Ureter (tissue), 1 donor: ENCODE measurements at regions not wholly inside any gene's neighbourhood (a gene's known extent, or its start where the extent isn't known, plus 50 kb on each side); places are given as distances from the start of the nearest gene placed in this dataset.

Experiments used
- DNase-seq: peaks from one replicate; pipeline ENCODE4 v3.0.0-alpha.2; 2020; ENCODE audit warnings: low spot score
- donor health status: DM: yes; HTN: yes; CAD: no.

DNA sequence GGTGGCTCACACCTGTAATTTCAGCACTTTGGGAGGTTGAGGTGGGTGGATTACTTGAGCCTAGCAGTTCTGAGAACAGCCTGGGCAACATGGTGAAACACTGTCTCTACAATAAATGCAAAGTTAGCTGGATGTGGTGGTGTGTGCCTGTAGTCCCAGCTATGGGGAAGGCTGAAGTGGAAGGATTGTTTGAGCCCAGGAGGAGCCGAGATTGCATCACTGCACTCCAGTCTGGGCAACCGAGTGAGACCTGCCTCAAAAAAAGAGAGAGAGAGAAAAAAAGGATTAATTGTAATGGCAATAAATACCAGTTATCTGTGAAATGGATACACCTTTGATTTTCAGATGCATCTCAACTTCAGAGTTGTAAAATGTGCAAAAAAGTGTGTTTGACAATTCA, 58.8 kb downstream of the SPRY1 start:
- no peak for DNase-seq

DNA sequence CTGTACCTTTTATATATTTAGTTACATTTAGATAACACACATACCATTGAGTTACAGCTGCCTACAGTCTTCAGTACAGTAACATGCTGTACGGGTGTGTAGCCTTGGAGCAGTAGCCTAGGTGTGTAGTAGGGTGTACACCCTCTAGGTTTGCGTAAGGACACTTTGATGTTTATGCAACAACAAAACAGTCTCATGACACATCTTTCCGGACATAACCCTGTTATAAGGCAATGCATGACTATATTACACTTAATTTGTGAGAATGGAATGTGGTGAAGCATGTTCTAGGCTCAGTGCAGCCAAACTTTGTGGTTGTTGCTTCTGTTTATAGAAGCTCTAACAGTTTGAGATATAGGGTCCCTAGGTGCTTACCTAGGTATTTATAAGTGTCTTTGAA, 65.4 kb downstream of the SPRY1 start:
- no peak for DNase-seq

DNA sequence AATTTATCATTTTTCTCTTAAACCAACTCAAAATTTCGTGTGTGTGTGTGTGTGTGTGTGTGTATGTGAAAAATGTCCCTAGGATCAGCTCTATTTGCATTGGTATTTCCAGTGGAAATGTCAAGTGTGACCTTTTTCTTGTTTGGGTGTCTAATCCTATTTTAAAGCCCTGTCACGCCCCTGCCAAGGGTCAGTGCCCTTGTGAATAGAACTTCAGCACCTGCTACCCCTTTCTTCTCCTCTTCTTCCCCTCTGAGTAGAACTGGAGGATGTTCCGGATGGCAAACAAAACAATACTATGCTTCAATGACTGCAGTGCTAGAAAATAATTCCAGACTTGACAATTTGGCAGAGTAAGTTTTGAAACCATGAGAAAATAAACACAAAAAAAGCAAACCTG, 67.3 kb downstream of the SPRY1 start:
- DNase-seq: no peak

DNA sequence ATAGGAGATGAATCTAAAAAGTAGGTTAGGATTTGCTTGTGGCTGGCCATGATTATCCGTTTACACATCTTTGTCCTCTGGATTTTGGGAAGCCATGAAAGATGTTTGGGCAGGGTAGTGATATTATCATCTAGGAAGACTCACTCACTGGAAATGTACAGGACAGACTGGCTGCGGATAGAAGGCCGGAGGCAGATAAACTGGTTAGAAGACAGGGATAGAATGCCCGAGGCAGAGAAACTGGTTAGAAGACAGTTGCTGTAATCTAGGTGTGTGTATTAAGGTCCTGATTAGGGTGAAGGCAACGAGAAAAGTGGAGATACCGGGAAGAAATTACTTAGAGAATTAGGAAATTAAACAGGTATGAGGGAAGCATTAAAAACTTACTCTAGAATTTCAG, 68.8 kb downstream of the SPRY1 start:
- no peak for DNase-seq

DNA sequence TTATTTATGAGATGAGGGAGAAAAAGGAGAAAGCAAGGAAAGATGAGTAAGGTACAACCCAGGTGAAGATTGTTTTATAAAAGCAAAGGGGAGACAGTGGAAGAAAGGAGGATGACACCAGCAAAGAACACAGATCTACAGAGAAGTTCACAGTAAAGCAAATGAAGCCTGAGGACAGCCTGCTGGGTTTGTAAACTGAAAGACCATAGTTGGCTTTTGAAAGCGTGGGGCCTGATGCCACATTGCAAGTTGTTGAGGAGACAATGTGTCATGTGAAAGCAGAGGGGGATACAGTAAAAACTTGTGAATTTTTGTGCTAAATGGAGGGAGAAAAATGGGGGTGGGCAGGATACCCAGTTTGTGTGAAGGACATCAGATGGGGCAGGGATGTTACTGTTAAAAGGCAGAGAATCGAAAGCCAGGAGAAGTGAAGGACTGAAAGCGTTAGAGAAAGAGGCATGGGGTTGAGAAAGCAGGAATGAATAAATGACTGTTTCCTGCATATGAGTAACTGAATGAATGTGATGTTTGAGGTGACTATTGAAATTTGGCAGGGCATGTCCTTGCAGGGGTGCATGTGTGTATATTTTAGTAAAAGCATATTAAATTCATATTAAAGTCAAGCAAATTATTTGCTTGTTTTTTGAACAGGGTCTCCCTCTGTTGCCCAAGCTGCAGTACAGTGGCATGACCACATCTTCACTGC, 69.6 kb downstream of the SPRY1 start:
- DNase-seq: no peak

DNA sequence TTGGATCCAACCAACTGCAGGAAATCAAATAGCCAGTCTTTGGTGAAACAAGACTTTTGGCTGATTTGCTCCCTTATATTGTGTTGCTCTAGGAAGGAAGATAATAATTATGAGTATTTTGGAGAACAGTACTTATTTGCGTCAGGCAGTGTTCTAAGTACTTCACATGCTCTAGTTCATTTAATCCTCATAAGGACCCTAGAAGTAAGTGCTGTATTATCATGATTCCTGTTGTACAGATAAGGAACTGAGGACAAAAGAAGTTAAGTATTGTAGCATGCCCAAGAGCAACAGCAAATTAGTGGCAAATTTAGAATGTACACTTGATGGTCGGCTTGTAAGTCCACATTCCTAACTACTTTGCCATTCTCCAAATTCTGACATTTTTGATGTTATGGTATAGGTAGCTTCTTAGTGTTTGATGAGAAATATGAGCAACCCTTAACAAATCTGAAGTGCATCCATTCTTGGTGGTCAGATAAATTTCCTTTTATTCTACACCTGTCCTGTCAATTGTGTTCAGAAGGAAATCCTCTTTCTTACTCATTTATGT, 72.0 kb downstream of the SPRY1 start:
- no peak for DNase-seq

DNA sequence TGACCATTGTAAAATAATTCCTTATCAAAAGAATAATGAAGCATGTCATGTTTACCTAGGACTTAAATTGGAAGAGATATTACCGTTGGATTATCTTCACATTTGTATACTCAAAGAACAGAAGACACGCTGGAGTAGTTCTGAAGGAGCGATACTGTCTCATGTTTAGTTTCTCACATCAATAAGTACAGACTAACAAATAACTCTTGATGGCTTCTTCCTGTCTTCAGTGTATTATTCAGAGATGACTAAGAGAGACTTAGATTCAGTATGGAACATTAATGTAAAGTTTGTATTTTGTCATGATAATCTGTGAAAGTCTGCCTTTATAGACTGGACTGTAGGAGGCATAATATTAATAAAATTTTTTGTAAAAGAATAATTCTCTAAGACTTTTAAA, 72.7 kb downstream of the SPRY1 start:
- no peak for DNase-seq

DNA sequence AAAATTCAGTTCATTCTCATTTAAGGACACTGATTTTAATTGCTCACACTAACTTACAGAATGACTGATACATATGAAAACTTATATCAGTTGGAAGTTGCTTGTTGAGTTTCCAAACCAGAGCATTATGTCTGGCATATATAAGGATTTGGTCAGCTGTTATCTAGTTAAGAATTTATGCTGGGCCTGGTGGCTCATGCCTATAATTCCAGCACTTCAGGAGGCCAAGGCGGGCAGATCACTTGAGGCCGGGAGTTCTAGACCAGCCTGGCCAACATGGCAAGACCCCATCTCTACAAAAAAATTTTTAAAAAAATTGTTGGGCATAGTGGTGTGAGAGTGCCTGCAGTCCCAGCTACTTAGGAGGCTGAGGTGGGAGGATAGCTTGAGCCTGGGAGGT, 73.1 kb downstream of the SPRY1 start:
- DNase-seq: no peak

DNA sequence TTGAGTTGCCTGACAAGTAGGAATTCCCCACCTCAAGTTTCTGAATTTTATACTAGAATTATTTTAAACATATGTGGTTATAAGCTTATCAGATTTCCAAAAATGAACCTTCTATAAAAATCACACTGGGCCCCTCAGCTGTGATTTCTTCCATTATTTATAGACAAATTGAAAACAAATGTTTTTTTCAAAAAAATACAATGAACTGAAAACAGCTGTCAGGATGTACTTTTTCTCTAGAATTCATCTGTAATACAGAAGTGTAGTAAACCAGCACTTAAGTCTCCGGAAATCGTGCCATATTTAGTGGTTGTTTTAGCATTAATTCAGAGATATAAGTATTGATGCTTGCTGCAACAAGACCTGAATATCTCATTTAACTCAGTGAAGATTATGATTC, 74.0 kb downstream of the SPRY1 start:
- no peak for DNase-seq

DNA sequence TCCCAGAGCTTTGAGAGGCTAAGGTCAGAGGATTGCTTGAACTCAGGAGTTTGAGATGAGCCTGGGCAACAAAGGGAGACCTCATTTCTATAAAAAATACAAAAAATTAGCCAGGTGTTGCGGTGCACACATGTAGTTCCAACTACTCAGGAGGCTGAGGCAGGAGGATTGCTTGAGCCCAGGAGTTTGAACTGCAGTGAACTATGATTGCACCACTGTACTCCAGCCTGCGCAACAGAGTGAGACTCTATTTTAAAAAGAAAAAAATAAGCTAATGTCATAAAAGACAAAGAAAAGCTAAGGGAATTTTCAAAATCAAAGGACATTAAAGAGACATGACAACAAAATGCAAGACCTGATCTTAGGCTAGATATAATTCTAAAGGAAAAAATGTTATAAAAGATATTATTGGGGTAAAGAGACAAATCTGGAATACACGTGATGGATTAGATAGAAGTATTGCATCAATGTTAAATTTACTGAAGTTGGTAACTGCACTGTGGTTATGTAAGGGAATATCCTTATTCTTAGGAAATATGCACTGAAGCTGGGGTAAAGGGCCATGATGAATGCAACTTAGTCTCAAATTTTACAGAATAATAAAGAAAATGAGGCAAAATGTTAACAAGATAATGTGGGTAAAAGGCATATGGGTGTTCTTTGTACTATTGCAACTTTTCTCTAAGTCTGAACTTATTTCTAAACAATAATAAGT, 75.2 kb downstream of the SPRY1 start:
- DNase-seq: no peak

DNA sequence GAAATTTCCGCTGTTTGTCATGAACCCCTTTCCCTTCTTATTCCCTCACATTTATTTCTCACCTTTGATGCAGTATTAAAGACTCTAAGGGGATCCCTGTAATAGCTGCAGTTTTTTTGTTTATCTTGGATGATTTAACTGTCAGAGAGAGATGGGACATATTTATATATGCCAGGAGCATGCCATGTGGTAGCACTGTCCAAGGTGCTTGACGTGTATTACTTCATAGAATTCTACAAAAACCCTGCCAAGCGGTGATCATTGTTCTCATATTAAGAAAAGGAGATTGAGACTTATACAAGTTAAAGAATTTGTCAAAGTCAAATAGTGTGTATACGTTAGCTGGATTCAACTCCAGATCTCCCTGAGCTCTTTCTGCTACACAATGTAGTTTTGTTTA, 78.2 kb downstream of the SPRY1 start:
- no peak for DNase-seq

DNA sequence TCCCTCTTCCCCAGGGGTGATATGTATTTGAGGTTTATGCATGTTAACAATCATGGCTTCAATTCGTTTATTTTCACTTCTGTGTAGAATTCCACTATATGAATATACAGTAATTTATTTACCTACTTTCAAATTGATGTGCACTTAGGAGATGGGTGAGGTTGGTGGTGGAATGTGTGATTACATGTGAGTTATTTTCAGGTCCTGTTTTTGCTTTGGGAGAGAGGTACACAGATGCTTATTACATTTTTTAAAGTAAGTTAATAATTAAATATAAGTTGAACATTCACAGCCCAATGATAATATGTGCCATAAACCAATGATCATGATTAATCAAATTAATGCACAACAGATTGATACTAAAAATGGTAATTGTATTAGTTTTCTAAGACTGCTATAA, 79.5 kb downstream of the SPRY1 start:
- no peak for DNase-seq

DNA sequence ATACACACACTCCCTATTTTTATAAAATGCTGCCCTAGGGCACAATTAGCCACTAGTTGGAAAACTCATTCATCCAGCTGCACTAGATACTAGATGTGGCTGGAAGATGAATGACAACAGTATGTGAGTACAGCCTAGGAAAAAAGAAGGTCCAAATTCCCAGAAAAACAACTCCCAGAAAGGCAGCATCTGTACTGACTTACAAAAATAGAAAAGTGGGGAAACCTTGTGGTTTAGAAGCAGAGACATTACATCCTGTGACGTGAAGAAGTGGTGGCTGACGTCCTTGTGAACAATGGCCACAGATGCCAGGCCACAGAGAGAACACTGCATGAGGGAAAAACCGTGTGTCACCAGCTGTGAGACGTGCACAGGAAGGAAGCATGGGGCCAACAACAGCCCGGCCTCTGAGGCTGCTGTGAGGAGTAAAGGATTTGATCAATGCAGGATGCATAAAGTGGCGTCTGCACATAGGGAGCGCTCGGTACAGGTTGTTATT, 81.2 kb downstream of the SPRY1 start:
- no peak for DNase-seq

DNA sequence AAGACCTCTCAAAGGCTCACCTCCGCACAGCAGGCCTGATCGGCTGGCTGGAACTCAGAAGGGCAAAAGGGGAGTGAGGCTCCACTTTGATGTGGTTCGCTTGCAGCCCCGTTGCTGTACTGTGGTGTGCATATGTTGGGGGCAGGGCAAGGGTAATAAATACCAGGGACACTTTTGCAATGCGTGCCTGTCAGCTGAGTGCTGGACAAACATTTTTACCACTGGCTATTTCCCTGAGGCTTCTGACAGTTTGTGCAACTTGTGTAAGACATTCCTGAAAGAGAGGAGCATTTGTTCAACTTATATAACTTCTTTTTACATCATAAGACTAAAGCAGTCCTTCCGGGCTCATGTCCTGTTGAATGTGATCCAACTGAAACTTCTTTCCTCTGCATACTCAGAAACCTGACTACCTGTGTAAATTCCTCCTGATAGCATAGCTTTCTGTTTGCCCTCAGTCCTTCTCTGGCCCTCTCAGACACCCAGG, 82.3 kb downstream of the SPRY1 start:
- DNase-seq: peak; percentile 63

DNA sequence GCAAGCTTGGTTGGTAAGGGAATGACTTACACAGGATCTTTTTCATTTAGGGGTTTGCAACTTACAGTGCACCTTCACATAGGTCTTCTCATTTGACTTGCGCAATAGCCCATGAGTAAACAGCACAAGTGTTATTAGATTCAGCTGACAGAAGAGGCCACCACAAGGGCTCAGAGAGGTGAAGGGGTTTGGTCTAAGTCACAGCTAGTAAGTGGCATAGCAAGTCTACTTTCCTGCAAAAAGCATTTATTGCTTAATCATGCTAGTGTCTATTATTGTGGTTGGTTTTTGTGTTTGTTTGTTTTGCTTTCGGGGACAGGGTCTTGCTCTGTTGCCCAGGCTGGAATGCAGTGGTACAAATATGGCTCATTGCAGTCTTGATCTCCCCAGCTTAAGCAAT, 83.3 kb downstream of the SPRY1 start:
- no peak for DNase-seq

DNA sequence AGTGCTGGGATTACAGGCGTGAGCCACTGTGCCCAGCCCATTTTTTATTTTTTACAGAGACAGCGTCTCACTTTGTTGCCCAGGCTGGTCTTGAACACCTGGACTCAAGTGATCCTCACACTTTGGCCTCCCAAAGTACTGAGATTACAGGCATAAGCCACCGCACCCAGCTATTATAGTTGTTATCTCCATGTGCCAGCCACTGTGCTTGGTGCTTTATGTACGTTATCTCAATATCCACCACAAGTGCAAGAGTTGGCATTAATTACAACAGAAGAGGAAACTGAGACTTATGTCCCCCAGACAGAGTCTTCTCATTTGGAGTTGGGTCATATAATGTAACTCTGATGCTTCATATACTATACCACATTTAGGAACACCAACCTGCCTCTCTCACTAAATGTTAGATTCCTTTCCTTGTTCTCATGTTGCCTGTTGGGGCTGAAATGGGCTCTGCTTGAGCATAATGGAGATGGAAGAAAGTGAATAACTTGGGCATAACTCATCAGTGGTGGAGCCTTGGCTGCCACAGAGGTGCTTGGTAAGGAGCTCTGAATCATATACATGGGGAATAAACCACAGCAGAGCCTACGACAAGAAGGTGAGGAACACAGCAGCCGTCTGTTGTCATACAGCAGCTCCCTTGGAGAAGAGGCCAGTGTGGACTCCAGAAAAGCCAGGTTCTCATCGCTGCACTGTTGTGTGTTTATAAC, 84.3 kb downstream of the SPRY1 start:
- no peak for DNase-seq

DNA sequence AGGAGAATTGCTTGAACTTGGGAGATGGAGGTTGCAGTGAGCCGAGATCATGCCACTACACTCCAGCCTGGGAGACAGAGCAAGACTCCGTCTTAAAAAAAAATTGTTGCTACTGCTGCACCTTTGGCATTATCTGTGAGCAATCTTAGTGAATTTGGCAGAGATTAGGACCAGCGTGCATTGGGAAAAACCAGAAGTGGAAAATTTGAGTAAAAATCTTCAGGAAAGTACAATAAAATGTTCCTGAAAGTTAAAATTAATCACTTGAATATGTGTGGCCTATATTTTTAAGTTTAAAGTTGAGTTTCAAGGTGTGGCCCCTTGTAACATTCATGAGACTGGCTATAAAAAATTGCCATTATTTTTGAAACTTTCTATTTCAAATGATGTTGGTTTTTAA, 85.1 kb downstream of the SPRY1 start:
- no peak for DNase-seq

DNA sequence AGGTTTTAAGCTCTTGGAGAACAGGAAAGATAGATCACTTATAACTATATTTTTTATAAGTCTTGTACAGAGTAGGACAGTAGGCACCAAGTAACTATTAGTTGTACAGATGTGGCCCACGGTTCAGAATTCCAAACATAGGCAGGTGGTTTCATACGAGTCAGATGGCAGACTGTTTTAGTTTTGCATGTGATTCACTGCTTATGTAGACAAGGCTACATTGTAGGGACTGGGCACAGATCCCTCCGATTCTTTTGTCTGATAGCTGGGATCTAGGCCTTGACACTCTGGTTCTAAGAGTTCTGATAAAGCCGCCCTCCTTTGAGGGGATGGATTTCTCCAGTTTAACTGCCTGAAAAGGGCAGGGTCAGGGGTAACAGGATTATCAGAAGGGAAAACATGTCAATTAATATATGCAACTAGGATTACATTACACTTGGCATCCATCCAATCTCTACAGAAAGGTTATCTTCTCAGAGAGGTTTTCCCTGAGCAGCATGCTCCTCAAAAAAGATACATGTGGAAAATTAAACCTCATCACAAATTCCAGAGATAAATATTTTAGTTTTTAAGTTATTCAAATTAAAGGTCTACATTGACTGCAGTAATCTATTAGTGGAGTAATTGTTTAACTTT, 87.8 kb downstream of the SPRY1 start:
- DNase-seq: no peak

DNA sequence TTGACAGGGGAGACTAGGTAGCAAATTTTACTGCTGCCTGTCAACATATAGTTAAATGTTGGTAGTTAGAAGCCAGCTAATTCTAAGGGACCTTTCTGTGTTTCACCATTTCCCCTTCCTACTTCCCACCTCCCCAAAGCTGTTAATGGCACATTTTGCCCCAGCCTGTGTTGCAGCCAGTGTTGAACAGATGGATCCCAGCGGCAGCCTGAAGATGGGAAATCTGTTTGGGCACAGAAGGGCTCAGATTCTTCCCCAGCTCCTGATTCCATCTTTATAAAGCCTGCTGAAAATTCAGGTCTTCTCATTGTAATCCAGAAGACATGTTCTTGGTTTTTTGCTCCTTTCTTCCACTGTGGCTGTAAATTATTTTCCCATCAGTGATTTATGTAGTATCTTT, 89.0 kb downstream of the SPRY1 start:
- no peak for DNase-seq

DNA sequence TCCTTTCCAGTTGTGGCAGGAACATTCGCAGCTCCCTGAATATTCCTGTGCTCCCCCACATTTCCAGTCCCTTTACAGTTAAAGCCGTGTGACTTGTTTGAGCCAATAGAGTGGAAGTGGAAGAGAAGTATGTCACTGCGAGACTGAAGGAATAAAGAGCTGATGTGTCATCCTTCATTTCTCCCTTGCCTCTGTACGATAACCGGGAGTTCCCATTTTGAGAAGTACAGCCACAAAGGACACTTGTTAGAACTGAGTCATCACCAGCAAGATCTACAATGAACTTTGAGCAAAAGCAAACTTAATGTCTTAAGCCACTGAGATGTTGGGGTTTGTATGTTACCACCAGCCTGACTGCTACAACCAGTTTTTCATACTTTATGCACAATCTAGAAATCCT, 92.3 kb downstream of the SPRY1 start:
- no peak for DNase-seq

DNA sequence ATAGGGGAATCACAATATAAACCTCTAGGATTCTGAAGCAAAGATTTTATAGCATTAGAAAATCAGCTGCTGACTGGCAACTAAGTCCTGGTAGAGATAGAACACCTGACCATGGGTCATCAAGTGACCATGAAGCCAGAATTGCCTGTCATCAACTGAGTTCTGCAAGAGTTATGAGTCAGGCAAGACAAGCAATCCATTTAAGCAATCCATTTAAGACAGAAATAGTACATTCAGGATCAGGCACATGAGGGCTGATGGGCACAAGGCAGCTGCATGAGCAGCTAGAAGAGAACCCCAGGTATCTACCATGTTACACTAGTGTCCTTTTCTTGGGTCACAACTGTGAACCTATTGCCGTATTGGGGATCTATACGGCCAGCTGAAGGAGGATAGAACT, 98.9 kb downstream of the SPRY1 start:
- no peak for DNase-seq

DNA sequence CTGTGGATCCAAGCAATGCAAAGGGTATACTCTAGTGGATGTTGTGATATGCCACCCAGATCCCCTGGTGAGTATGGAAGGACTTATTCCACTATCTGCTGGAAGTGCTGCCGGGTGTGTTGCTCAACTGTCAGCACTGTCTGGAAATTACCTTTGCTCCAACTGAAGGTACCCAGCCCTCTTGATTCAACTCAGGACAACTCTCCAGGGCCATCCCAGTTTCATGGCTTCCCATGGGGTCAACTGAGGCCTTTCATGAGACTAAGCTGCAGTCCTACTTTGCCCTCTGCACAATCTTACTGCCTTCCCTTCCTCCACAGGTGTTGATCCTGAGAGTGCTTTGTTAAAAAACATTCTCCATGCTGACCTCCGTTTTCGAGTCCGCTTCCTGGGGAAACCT, 99.8 kb downstream of the SPRY1 start:
- no peak for DNase-seq
